Retinal pigment epithelial cell (primary cell): ENCODE measurements at regions not wholly inside any gene's neighbourhood (a gene's known extent, or its start where the extent isn't known, plus 50 kb on each side); places are given as distances from the start of the nearest gene placed in this dataset.
A peak's percentile ranks its signal among the peaks of the same experiment; 100 is the strongest.

Experiments
- DNase-seq: peaks from one replicate; pipeline ENCODE4 v3.0.0-alpha.2; 2010; ENCODE audit warnings: low read depth
- H3K4me3 ChIP-seq: 2 replicates; pipeline ENCODE4 v1.5.1; 2011; ENCODE audit warnings: mild to moderate bottlenecking, low read length, control low read depth, moderate library complexity
- TF ChIP-seq, protein P1 (sequence below): conservative IDR thresholded peaks from 2 replicates; pipeline ENCODE4 v1.5.1; 2011; ENCODE audit warnings: low read depth, low read length, control low read depth, inconsistent platforms

DNA sequence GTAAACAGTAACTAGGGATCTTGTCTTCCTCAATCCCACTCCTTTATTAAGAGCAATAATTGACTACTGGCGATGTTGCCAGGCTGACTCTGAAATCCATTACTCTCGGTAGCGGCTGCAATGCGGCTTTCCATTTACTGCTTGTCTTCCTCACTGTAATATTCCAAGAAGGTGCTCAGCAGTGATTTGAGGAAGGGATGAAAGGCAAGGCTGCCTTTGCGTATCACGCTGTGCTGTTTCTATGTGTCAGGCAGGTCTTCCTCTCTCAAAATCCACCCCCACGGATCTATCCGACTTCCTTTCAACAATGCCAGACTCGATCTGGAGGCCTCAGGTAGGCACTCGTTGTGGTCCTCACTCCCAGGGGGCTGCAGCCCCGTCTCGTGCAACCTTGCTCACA, 261.4 kb upstream of the CDH4 start:
- TF ChIP-seq, protein P1, sequence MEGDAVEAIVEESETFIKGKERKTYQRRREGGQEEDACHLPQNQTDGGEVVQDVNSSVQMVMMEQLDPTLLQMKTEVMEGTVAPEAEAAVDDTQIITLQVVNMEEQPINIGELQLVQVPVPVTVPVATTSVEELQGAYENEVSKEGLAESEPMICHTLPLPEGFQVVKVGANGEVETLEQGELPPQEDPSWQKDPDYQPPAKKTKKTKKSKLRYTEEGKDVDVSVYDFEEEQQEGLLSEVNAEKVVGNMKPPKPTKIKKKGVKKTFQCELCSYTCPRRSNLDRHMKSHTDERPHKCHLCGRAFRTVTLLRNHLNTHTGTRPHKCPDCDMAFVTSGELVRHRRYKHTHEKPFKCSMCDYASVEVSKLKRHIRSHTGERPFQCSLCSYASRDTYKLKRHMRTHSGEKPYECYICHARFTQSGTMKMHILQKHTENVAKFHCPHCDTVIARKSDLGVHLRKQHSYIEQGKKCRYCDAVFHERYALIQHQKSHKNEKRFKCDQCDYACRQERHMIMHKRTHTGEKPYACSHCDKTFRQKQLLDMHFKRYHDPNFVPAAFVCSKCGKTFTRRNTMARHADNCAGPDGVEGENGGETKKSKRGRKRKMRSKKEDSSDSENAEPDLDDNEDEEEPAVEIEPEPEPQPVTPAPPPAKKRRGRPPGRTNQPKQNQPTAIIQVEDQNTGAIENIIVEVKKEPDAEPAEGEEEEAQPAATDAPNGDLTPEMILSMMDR = no peak
- no peak overlapping the region for H3K4me3 ChIP-seq

DNA sequence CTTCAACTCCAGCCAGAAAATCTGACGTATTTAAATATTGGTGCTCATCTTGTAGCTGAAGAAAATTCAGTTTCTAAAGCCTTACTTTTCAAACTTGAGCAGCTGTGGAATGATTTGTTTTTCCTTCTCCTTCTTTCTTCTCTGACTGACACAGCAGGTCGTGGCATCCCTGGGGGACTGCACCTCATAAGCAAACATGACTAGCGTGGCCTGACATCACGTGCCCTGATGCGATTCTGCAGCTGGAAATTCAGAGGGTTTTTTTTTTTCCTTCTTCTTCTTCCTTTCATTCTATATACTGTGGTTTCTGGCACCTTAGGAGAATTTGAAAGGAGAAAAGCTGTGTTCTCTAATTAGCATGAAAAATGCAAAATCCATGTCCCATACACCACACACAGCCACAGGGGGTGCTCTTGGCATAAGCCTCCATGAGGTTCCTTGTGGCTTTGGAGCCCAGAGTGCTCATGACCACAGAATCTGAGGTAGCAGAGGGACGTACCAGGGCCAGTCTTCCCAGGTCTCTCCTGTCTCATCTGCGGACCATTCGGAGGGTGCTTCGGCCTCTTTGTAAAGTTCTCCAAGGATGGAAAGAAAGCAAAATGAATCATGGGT, 258.5 kb upstream of the CDH4 start:
- DNase-seq = no peak
- no peak overlapping the region for H3K4me3 ChIP-seq
- TF ChIP-seq, protein P1 = peak; percentile 36

More for the DNA sequence above, 261.4 kb upstream of the CDH4 start:
- DNase-seq = no peak

DNA sequence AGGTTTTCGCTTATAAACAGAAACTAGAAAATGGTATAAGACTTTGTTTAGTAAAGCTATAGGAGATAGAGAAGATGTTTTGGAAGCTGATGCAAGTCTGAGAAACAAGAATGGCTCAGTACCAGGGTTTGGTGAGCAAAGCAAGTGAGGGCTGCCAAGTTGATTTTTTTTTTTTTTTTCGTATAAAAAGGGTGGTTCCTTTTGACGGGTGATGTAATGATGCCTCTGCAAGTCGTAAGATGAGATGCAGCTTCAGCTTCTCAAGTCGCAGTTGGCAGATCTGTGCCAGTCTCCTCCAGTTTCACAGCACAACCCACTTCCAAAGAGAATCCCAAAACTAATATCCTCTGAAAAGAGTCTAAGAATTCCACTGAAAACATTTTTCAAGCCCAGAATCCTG, 252.8 kb upstream of the CDH4 start:
- TF ChIP-seq, protein P1 = no peak
- DNase-seq = no peak
- no peak overlapping the region for H3K4me3 ChIP-seq

DNA sequence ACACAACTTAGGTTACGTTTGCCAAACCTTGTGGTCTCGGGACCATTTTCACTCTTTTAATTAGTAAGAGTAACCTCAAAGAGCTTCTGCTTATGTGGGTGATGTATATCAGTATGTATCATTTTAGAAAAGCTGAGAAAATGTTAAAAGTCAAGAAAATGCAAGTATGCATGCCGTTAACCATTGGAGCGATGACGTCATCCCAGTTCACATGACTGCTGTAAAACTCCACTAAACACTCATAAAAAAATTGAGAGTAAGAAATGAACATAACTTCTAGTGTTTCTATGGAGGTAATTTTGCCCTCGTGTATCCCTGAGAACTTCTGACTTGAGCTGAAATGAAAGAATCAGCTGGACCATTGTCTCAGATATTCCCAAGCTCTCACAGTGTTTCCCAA, 250.0 kb upstream of the CDH4 start:
- H3K4me3 ChIP-seq = no peak overlapping the region
- DNase-seq = no peak
- TF ChIP-seq, protein P1 = no peak

DNA sequence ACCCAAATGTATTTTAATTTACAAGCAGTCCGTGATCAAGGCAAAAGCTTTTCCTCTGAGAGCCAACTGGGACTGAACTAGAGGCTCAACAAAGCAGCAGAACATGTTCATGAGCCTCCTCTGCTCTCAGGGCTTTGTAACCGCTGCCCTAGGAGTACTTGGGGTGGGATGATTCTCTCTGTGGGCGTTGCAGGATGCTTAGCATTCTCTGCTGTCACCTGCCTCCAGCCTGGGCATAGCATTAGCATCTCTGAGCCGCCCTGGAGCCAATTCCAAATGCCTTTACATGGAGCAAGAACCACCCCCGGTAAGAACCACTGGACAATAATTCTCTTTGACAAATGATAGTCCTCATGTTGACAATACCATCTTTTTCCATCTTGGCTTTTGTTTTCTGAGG, 237.6 kb upstream of the CDH4 start:
- TF ChIP-seq, protein P1 = no peak
- no peak overlapping the region for H3K4me3 ChIP-seq
- no peak for DNase-seq

DNA sequence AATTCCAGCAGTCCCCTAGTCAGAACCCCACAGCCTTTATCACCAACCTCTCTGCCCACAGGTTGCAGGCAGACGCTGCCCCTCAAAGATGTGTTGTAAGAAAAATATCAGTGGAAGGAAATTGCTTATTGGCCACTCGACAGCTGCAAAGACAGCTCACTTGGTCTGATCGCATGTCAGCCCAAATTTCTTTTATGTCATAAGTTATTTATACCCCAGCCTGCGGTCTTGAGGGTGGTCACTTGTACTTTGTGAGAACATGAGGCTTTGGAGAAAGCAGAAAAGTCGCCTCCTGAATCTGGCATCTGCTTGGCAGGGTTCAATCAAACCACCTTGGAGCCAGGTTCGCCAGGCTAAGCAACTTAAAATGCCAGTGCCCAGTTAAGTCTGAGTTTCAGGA, 236.5 kb upstream of the CDH4 start:
- no peak for DNase-seq
- no peak overlapping the region for H3K4me3 ChIP-seq
- TF ChIP-seq, protein P1 = no peak

DNA sequence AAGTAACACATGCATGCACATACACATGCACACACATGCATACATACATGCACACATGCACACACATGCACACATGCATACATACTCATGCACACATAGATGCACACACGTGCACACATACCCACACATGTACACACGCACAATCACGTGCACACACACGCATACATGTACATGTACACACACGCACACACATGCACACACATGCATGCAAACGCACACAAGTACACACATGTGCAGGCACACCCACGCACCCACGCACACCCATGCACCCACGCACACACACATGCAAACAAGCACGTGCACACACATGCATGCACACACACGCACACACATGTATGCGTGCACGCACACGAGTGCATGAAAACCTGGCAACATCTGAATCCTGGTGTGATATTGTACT, 232.7 kb upstream of the CDH4 start:
- TF ChIP-seq, protein P1 = no peak
- H3K4me3 ChIP-seq = no peak overlapping the region
- DNase-seq = no peak
